Iris pigment epithelial cell (primary cell): ENCODE measurements at regions not wholly inside any gene's neighbourhood (a gene's known extent, or its start where the extent isn't known, plus 50 kb on each side); places are given as distances from the start of the nearest gene placed in this dataset.

Experiments used
- DNase-seq: peaks from one replicate; pipeline ENCODE4 v3.0.0-alpha.2; 2011; ENCODE audit warnings: low read depth

DNA sequence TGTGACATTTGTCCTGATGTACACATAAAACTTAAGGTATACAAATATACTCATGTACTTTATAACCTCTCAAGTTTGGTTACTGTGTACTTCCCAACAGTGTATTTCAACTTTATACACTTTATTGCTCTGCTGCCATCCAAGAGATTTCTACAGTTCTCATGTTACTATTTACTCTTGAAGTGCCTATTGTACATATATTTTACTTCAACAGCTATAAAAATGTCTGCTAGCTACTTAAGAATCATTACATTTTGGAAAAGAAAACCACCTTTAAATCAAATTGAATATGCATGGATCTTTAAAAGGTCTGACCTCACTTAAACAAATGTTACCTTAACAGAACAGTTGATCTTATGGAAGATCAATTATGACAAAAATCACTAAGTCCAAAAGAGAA lies 1056.4 kb downstream of the ADGRL3 start:
- no peak for DNase-seq

- no peak for DNase-seq
Observed at GRCh38 chr4:62252728-62253127, 1052.6 kb downstream of the ADGRL3 start.

DNA sequence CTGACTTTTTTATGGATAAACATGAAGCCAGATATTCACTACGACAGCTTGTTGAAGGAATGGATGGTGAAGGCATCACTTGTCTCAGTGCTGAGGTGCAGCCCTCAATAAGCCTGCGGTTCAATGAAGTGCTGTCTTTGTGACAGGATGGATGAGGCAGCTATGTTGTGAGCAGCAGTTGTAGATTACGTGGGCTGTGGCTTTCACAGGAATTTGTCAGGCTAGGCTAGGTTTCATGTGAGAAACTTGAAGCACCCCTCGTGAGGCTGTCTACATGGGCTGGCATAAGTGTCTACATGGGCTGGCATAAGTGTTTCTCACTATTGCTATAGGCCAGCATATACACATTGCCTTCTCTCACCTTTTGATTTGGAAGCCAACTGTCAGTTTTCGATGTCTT lies 1050.0 kb downstream of the ADGRL3 start:
- DNase-seq = no peak

GRCh38 chr4:62243895-62244294 lies 1043.8 kb downstream of the ADGRL3 start:
- DNase-seq = no peak

- no peak for DNase-seq
Observed at GRCh38 chr4:62235911-62236310, 1035.8 kb downstream of the ADGRL3 start.

- DNase-seq = no peak
Observed at GRCh38 chr4:62232814-62233213, 1032.7 kb downstream of the ADGRL3 start.

DNA sequence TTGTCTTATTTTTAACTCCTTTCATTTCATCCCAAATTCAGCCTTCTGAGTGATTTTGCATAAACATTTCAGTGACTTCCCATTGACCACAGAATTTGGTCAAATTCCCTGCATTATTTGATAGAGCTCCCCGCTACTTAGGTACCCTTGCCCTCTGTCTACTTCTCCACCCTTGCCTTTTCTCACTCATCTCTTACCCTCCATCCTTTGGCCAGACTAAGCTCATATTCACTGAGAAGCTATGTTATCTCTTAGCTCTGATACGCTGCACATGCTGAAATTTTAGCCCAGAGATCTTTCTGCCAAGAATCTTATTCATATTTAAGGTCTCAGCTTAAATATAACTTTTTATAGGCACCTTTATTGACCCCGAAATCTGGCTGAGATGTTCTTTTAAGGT lies 1031.9 kb downstream of the ADGRL3 start:
- DNase-seq = no peak

DNA sequence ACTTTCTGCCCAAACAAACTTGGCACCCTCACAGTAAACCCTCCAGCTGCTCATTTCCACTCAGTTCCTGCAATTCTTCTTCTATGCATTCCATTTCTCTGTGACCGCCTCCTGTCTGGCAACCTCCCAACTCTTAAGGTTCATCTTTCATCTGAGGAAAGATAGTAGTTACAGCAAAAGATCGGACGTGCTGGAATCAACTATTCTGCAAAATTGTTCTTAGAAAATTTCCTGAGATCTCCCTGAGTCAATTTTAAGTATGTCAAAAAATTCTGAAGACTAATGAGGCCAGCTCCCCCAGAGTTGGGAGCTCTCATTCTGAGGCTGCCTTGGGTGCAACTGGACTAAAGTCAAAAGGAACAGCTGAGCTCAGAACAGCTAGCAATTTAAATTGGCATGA lies 1026.0 kb downstream of the ADGRL3 start:
- no peak for DNase-seq

GRCh38 chr4:62222121-62222520 lies 1022.0 kb downstream of the ADGRL3 start:
- no peak for DNase-seq

GRCh38 chr4:62210486-62210885 lies 1010.4 kb downstream of the ADGRL3 start:
- DNase-seq = no peak

DNA sequence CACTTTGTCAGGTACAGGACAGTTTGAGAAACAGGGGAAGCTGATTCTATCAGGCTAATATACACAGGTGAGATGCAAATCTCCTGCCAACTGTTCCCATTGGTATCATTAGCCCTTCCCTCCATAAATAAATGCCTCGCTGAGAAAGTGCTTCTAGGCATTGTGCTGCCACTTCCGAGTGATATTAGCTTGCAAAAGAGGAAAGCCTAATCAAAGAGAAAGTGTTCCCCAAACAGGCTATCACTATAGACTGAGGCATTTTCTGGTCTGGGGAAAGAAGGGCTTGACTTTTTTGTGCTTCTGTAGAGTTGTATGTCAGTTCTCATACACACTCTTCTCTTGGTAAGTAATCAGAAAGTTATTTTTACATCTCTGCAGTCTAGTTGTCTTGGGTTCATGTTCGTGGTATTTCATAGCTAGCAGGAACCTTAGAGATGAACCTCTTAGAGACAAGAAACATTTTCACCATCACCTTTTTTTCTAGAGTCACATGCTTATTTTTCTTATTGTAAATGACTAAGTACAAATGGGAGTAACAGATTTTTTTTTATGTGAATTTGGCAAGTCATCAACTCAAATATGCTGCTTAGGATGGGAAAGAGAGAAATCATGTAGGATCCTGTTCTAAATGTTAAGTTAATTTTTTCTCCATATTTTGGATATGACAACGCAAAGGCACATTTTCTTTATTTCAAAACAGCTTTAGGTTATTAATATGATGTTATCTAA lies 1009.8 kb downstream of the ADGRL3 start:
- DNase-seq = no peak

- no peak for DNase-seq
Observed at GRCh38 chr4:62208921-62209320, 1008.8 kb downstream of the ADGRL3 start.

DNA sequence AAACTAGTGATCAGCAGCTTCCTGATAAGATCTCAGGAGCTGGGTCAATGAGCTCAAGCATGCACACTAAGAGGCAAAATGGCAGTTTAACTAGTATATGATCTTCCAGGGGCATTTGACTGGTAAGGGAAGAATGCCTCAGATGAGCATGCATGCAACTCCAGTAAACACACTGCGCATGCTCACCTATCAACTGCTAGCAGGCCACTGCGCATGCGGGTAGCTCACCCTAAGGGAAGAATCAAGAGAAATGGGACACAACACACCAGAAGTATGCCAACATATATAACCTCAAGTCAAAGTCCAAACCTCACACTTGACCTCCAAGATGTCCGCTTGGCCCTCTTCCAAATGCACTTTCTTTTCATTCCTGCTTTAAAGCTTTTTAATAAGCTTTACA lies 1004.0 kb downstream of the ADGRL3 start:
- no peak for DNase-seq

DNA sequence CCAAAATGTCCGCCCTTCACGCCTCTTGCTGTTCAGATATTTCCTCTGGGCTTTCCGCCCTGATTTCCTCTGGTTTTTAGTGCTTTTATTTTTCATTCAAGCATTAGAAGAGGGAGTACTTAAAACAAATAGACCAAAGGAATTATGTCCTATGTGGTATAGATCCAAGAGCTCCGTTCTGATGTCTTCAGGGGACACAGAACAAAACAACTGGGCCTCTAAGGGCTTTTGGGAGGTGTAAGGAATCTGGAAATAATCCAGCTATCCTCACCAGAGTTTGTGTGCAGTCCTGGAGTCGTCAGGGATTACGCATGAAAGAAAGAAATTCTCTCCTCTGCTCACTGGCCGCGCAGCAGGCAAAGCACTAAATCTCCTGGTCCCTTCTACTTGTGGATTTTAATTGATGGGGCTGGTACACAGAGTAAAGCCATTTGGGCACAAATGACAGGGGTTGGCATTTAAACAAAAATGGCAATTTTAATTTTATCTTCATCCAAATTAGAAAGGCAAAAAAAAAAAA lies 999.2 kb downstream of the ADGRL3 start:
- DNase-seq = no peak

- DNase-seq = no peak
Observed at GRCh38 chr4:62196338-62196737, 996.2 kb downstream of the ADGRL3 start.

DNA sequence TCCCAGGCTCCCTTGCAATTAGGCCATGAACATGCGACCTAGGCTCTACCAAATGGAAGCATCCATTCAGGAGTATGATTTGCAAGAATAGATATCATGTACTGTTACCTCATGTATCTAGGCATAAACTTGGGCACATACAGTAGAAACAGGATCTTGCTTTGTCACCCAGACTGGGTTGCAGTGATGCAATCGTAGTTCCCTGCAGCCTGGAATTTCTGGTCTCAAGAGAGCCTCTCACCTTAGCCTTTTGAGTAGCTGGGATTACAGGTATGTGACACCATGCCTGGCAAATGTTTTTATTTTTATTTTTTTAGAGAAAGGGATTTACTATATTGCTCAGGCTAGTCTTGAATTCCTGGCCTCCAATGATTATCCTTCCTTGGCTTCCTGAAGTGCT lies 994.2 kb downstream of the ADGRL3 start:
- no peak for DNase-seq

- no peak for DNase-seq
Observed at GRCh38 chr4:62193761-62194160, 993.6 kb downstream of the ADGRL3 start.

- DNase-seq = no peak
Observed at GRCh38 chr4:62191451-62192240, 991.5 kb downstream of the ADGRL3 start.

DNA sequence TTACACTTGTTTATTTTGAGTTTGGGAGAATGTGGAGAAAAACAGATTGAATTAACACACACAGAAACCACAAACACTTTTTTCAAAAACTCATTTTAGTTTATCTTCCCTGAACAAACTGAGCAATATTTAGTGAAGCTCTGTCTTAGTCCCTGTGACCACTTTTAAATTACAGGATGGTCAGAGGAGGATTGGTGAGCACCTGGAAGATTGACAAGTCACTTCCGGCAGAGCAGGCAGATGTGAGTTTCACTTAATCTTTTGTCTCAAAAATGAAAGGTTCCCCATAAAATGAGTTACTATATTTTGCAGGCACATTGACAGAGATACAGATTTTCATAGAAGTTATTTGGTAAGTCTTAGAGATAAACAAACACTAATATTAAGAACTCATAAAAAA lies 970.1 kb downstream of the ADGRL3 start:
- no peak for DNase-seq

DNA sequence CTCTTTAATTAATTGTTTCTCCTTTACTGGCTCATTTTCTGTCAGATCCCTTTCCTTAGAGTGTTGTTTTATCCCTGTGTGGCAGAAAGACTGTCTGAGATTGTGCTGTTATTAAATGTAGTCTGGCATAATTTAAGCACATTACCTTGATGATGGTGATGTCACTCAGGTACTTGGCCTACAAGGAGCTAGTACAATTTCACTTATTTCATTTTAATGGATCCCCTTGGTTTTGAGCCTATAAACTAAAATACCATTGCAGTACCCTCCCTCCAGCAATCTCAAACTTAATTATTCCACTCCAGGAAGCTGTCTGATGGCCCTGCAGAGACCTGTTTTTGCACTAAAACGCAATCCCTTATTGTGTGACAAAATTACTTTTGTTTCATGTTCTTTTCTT lies 968.6 kb downstream of the ADGRL3 start:
- no peak for DNase-seq

DNA sequence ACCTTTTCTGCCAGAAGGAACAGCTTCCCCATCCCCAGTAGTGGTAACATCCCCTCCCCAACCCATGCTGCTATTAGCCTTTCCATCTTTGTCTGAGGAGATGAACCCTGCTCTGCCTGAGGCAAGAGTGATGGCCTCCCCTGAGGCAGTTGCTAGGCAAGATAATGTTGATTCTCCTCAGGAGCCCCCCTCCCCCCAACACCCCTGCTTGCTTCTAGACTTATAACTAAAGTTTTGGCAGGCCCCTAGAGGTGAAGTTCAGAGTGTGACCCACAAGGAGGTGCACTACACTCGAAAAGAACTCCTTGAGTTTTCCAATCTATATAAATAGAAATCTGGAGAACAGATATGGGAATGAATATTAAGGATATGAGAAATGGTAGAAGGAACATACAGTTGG lies 962.5 kb downstream of the ADGRL3 start:
- DNase-seq = no peak

DNA sequence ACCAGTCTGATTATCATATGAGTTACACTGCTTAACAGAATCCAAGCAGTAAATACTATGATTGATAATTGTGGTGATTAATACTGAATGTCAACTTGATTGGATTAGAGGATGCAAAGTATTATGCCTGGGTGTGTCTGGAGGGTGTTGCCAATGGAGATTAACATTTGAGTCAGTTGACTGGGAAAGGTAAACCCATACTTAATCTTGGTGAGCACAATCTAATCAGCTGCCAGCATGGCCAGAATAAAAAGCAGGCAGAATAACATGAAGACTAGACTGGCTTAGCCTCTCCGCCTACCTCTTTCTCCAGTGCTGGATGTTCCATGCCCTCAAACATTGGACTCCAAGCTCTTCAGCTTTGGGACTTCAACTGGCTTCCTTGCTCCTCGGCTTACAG lies 961.3 kb downstream of the ADGRL3 start:
- no peak for DNase-seq

GRCh38 chr4:62159876-62160275 lies 959.8 kb downstream of the ADGRL3 start:
- no peak for DNase-seq

DNA sequence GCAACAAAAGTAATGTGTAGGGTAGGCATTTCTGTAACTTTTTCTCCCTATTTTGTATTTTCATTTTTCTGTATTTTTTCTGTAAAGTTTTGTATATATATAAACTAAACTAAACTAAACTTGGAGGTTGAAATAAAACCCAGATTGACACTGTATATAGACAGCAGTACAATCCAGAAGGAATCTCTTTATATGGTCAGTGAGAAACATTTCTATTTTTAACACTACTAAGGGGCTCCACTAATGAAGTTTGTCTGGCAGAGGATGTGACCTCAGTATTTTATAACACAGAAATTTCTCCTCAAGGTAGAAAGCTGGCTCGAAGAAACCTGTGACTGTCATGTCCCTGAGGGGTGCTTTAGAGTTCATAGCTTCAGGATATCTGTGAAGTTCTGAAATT lies 959.2 kb downstream of the ADGRL3 start:
- DNase-seq = no peak
